Ishikawa (cell line): ENCODE measurements at regions not wholly inside any gene's neighbourhood (a gene's known extent, or its start where the extent isn't known, plus 50 kb on each side); places are given as distances from the start of the nearest gene placed in this dataset.

Source experiments
- CEBPB ChIP-seq: IDR thresholded peaks from 2 replicates; pipeline ENCODE4 v1.6.1; 2012
- EP300 ChIP-seq: IDR thresholded peaks from 2 replicates; pipeline ENCODE4 v1.6.1; 2012; ENCODE audit warnings: borderline replicate concordance
- FOXM1 ChIP-seq: IDR thresholded peaks from 2 replicates; pipeline ENCODE4 v1.6.1; 2012; ENCODE audit warnings: low read depth, borderline replicate concordance
- MAX ChIP-seq: IDR thresholded peaks from 2 replicates; pipeline ENCODE4 v1.6.1; 2012
- NFIC ChIP-seq: IDR thresholded peaks from 2 replicates; pipeline ENCODE4 v1.6.1; 2012
- RAD21 ChIP-seq: IDR thresholded peaks from 2 replicates; pipeline ENCODE4 v1.6.1; 2012; ENCODE audit warnings: low read depth
- YY1 ChIP-seq: IDR thresholded peaks from 2 replicates; pipeline ENCODE4 v1.6.1; 2012; ENCODE audit warnings: low read depth
- ZBTB7A ChIP-seq: IDR thresholded peaks from 2 replicates; pipeline ENCODE4 v1.6.1; 2012; ENCODE audit warnings: low read depth
- TF ChIP-seq, protein P1 (sequence below): IDR thresholded peaks from 2 replicates; pipeline ENCODE4 v1.6.1; 2012

DNA sequence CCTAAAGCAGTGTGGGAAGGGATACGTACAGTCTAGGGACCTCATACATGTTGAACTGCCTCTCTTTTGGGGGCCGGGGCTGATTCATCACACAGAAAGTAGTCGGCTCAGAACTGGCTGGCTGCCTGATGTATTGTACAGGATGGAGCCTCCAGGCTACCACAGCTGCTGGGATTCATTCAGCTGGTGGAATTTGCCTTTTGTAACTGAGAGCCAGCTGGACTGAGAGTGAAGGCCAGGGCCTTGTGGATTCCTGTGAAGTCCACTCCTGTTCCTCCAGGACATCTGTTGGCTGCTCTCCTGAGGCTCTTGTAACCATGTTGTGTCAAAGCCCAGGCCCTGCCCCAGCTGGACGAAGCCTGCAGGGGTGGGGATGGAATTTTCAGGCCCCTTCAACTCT is 116.3 kb upstream of the PRICKLE1 start:
- TF ChIP-seq NFIC (no peak), MAX (no peak), ZBTB7A (no peak), CEBPB (no peak), RAD21 (no peak), YY1 (no peak), EP300 (no peak), FOXM1 (no peak)
- TF ChIP-seq, protein P1, sequence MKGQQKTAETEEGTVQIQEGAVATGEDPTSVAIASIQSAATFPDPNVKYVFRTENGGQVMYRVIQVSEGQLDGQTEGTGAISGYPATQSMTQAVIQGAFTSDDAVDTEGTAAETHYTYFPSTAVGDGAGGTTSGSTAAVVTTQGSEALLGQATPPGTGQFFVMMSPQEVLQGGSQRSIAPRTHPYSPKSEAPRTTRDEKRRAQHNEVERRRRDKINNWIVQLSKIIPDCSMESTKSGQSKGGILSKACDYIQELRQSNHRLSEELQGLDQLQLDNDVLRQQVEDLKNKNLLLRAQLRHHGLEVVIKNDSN, result no peak
